Skeletal muscle tissue (tissue), 3 donors: ENCODE measurements at regions not wholly inside any gene's neighbourhood (a gene's known extent, or its start where the extent isn't known, plus 50 kb on each side); places are given as distances from the start of the nearest gene placed in this dataset.

ENCODE experiments used
- H3K27ac ChIP-seq: one replicate; pipeline ENCODE4 v1.7.0; 2013; ENCODE audit warnings: mild to moderate bottlenecking, low read depth, low read length, inconsistent platforms
- H3K27me3 ChIP-seq, 3 donors: one replicate each; pipeline ENCODE4 v1.7.0; 2013; ENCODE audit warnings: low read length in 3 of 3; ENCODE audit not compliant: control insufficient read depth in 3 of 3, insufficient read depth in 3 of 3
- H3K36me3 ChIP-seq, 3 donors: one replicate each; pipeline ENCODE4 v1.7.0; 2013; ENCODE audit warnings: low read length in 3 of 3; ENCODE audit not compliant: control insufficient read depth in 3 of 3, insufficient read depth in 3 of 3
- H3K4me1 ChIP-seq, 3 donors: one replicate each; pipeline ENCODE4 v1.7.0; 2013; ENCODE audit warnings: low read length in 3 of 3, mild to moderate bottlenecking in 3 of 3; ENCODE audit not compliant: control insufficient read depth in 3 of 3, insufficient read depth in 3 of 3
- H3K4me3 ChIP-seq, 3 donors: one replicate each; pipeline ENCODE4 v1.7.0; 2013; ENCODE audit warnings: low read length in 3 of 3
- H3K9ac ChIP-seq, 3 donors: one replicate each; pipeline ENCODE4 v1.7.0; 2013; ENCODE audit warnings: low read length in 3 of 3, mild to moderate bottlenecking in 3 of 3, moderate library complexity in 2 of 3, low read depth in 1 of 3
- H3K9me3 ChIP-seq, 3 donors: one replicate each; pipeline ENCODE4 v1.7.0; 2013; ENCODE audit warnings: low read length in 3 of 3; ENCODE audit not compliant: control insufficient read depth in 3 of 3
- donor health status: Osteomylitis.

DNA sequence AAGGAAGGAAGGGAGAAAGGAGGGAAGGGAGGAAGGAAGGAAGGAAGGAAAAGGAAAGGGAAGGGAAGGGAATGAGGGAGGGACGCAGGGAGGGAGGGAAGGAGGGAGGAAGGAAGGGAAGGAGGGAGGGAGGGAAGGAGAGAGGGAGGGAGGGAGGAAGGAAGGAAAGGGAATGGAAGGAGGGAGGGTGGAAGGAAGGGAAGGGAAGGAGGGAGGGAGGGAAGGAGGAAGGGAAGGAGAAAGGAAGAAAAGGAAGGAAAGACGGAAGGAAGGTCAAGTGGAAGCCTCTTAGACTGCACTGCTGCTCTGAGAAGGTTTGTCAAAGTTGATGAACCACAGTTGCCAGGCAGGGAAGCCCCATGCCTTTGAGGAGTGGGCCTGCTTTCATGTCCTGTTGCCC is 324.3 kb upstream of the ZFP64 start:
- Histone ChIP-seq H3K9me3 (no peaks in the 10 kb centered on the region), H3K4me1 (no peaks in the 10 kb centered on the region), H3K36me3 (no peaks in the 10 kb centered on the region), H3K27ac (no peak overlapping the region), H3K9ac (no peak overlapping the region), H3K27me3 (no peaks in the 10 kb centered on the region), H3K4me3 (no peak overlapping the region)

DNA sequence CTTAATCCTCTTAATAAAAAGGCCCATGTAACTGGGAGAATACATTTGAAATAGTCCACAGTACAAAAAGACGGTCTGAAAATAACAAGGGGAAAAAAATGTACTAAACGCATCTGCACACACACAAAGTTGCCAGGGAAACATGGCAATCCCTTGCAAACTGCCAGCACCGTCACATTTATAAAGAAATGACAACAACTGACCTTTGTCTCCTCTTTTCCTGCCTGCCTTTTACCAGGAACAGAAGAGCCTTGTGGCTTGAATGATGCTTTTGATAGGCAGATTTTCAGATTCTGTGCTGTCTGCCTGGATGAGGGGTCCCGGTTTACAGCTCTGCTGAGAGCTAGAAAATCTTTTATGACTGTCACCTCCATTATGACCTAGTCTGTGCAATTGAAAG is 308.6 kb upstream of the ZFP64 start:
- no peaks in the 10 kb centered on the region for H3K4me1 ChIP-seq
- H3K9ac ChIP-seq: no peak overlapping the region
- no peaks in the 10 kb centered on the region for H3K36me3 ChIP-seq
- no peaks in the 10 kb centered on the region for H3K27me3 ChIP-seq
- no peak overlapping the region for H3K27ac ChIP-seq
- H3K4me3 ChIP-seq: no peak overlapping the region
- no peaks in the 10 kb centered on the region for H3K9me3 ChIP-seq

DNA sequence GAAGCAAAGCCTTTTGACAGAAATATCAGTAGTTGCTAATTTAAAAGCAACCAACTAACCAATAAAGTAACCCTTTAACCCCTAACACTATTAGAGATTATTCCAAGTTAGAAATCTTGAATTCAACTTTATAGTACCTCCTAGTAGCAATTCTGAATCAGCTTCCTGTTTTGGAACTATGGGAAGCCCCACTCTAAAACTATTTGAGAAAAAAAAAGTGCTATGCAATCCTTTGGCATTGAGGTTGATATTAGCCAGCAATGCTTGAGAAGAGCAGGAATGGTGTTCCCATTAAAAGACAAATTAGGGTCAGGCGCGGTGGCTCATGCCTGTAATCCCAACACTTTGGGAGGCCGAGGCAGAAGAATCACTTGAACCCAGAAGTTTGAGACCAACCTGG is 306.2 kb upstream of the ZFP64 start:
- Histone ChIP-seq H3K36me3 (no peaks in the 10 kb centered on the region), H3K27ac (no peak overlapping the region), H3K27me3 (no peaks in the 10 kb centered on the region), H3K4me3 (no peak overlapping the region), H3K4me1 (no peaks in the 10 kb centered on the region), H3K9ac (no peak overlapping the region), H3K9me3 (no peaks in the 10 kb centered on the region)

DNA sequence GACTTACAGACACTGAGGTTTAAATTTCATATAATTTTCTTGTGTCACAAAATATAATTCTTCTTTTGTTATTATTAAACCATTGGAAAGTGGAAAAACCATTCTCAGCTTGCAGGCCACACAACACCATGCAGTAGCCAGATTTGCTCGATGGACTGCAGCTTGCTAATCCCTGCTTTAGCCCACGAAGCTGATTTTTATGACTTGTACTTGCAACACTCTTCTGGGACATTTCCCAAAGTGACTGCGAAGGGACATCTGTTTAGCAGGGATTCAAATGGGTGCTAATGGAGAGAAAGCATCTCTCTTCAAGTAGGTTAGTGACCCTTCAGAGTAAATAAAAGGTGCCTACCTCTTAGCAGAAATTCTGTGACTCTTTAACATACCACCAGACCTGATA is 304.6 kb upstream of the ZFP64 start:
- H3K27me3 ChIP-seq: no peaks in the 10 kb centered on the region
- no peak overlapping the region for H3K4me3 ChIP-seq
- no peaks in the 10 kb centered on the region for H3K9me3 ChIP-seq
- H3K9ac ChIP-seq: no peak overlapping the region
- H3K36me3 ChIP-seq: no peaks in the 10 kb centered on the region
- no peaks in the 10 kb centered on the region for H3K4me1 ChIP-seq
- H3K27ac ChIP-seq: no peak overlapping the region

DNA sequence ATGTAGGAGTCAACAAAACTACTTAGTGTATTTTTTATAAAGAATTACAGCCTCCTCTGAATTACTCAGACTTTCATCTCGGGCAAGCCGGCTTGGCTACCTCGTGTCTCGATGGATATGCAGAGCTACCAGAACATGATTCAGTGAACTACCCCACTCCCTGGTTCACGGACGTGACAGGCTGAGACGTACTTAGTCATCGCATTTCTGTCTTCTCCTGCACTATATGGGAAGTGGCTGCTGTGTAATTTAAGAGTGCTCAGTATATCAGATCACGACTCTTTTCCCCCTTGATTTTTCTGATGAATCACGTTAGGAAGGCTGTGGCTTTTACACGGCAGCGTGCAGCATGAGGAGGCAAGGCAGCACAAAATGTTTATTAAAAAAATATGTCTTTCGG is 302.7 kb upstream of the ZFP64 start:
- H3K27ac ChIP-seq: no peak overlapping the region
- no peaks in the 10 kb centered on the region for H3K36me3 ChIP-seq
- no peaks in the 10 kb centered on the region for H3K27me3 ChIP-seq
- no peak overlapping the region for H3K9ac ChIP-seq
- no peaks in the 10 kb centered on the region for H3K4me1 ChIP-seq
- H3K4me3 ChIP-seq: no peak overlapping the region
- no peaks in the 10 kb centered on the region for H3K9me3 ChIP-seq

DNA sequence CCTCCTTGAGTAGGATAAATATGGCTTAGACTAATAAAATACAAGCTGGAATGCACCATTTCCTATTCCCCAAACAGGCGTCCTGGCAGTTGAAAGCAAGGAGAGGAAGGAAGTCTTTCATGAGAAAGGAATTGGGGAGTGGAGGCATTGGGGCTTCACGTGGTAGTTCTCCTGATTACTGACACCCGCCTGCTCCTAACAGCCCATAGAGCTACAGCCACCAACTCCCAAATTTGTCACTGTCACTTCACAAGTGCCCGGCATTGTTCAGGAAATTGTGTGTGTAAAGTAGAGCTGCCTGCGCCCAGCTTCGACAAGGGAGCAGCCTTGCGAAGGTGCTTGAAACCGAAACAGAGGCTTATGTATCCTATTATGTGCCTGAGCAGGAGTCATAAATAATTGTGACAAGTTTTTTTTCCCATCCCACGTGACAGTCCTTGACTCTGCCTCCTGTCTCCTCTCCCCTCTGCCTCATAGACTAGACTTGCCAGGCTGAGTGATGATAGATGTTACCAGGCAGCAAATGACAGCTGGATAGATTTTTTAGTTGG is 301.7 kb upstream of the ZFP64 start:
- Histone ChIP-seq H3K27ac (peak overlapping the region; percentile 25), H3K4me3 (peak overlapping the region; percentile 14 to 45 (median 40)), H3K9ac (no peak overlapping the region), H3K27me3 (no peaks in the 10 kb centered on the region), H3K4me1 (no peaks in the 10 kb centered on the region), H3K9me3 (no peaks in the 10 kb centered on the region), H3K36me3 (no peaks in the 10 kb centered on the region)

DNA sequence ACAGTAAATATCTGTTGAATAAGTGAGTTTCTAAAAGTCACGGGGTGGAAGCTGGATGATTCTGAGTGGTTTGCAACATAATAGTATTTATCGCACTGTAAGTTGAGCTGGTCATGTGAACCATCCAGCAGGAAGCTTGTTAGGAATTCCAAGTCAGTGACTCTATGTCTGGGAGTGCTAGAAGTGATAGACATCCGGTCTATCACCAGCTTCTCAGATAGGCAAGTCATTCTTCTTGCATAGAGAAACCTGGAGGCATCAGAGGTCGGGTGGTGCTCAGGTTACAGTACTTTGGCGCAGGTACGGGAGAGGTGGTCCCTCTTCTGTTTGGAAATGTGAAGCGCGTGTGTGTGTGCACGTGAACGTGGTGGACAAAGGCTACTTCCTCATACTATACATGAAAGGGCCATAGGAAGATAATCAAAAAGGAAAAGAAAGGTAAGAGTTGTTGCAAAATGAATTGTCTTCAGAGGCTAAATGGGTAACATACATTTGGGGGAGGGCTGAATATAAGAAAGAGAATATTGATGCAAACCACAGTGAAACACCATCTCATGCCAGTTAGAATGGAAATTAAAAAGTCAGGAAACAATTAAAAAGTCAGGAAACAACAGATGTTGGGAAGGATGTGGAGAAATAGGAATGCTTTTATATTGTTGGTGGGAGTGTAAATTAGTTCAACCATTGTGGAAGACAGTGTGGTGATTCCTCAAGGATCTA is 299.3 kb upstream of the ZFP64 start:
- H3K4me3 ChIP-seq: no peak overlapping the region
- H3K4me1 ChIP-seq: no peaks in the 10 kb centered on the region
- H3K27me3 ChIP-seq: no peaks in the 10 kb centered on the region
- H3K9ac ChIP-seq: no peak overlapping the region
- no peaks in the 10 kb centered on the region for H3K36me3 ChIP-seq
- H3K9me3 ChIP-seq: no peaks in the 10 kb centered on the region
- H3K27ac ChIP-seq: no peak overlapping the region

DNA sequence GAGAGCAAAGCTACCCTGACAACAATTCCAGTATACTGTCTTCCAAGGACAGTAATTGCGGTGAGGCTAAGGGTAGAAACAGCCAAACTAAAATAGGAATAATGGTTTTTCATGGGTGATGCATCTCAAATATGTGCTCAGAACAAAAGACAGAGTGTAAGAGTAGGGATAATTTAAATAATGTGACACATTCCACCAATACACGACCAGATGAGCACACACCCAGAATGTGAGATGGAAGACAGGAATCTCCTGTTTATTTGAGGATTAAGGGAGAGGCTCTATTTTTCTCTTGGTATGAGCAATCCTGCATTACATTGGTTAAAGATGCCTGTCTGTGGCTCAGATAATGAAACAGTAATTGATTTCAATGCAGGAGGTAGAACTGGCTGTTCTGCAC is 292.9 kb upstream of the ZFP64 start:
- H3K9me3 ChIP-seq: no peaks in the 10 kb centered on the region
- no peak overlapping the region for H3K9ac ChIP-seq

DNA sequence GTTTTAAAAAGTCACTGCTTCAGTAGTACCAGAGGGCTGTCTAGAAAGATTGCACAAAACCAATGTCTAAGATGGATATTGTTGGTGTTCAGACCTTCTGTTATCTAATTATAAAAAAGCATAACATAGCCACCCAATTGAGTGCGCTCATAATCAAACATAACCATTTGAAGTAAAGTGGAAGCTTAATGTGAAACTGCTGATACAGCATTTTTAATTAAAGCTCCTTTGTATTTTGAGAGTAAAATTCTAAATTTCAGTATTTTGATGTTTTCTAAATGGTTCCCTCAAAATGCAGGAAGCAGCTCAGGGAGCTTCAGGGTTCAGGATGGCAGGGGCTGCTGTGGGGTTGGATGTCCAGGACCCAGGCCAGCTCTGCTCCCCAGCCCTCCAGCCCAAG is 291.8 kb upstream of the ZFP64 start:
- Histone ChIP-seq H3K4me1 (no peaks in the 10 kb centered on the region), H3K27me3 (no peaks in the 10 kb centered on the region), H3K4me3 (no peak overlapping the region), H3K9ac (no peak overlapping the region), H3K9me3 (peaks cover 0 to 3% (median 0%) of the 10 kb centered on the region in 3 donors), H3K36me3 (no peaks in the 10 kb centered on the region), H3K27ac (no peak overlapping the region)

More for the DNA sequence above, 292.9 kb upstream of the ZFP64 start:
- H3K4me1 ChIP-seq: no peaks in the 10 kb centered on the region
- no peaks in the 10 kb centered on the region for H3K27me3 ChIP-seq
- no peak overlapping the region for H3K27ac ChIP-seq
- H3K4me3 ChIP-seq: no peak overlapping the region
- no peaks in the 10 kb centered on the region for H3K36me3 ChIP-seq

DNA sequence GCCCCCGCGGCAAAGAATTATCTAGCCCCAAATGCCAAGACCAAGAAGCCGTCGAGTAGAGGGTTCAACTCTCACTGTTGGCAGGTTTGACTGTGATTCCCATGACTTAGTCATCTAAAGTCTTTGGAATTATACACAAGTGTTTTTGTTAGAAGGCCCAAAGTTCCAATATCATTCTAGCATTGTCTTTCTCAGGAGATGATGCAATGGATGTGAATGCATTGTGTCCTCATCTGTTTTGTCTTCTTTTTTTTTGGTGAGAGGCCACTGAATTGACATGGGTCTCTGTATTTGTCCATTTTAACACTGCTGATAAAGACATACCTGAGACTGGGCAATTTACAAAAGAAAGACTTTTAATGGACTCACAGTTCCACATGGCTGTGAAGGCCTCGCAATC is 290.5 kb upstream of the ZFP64 start:
- no peak overlapping the region for H3K4me3 ChIP-seq
- H3K36me3 ChIP-seq: no peaks in the 10 kb centered on the region
- H3K27ac ChIP-seq: no peak overlapping the region
- H3K27me3 ChIP-seq: no peaks in the 10 kb centered on the region
- H3K9ac ChIP-seq: no peak overlapping the region
- no peaks in the 10 kb centered on the region for H3K4me1 ChIP-seq
- peaks cover 0 to 3% (median 0%) of the 10 kb centered on the region in 3 donors for H3K9me3 ChIP-seq
